Body of pancreas (tissue), 4 donors: ENCODE measurements at regions not wholly inside any gene's neighbourhood (a gene's known extent, or its start where the extent isn't known, plus 50 kb on each side); places are given as distances from the start of the nearest gene placed in this dataset.
"Not testable (repeated sequence)": the region's sequence is repeated elsewhere in the genome, so short reads cannot be mapped to it uniquely, and the experiment has no call there.

Experiments
- ATAC-seq: fragments of 150-250 bp; one replicate; pipeline ENCODE4 v1.9.1; 2016
- DNase-seq, 4 donors: peaks; one replicate each; pipeline ENCODE4 v3.0.0-alpha.2; 2019
- H3K27ac ChIP-seq, 4 donors: fragments of 200-600 bp; sonication (generic); 1 replicate in 3 of 4; 2 replicates in 1 of 4; pipeline versions ENCODE4 v1.5.1 to v1.6.1; 2016 to 2019; ENCODE audit warnings: mild to moderate bottlenecking in 1 of 4, mixed read lengths in 1 of 4, moderate library complexity in 1 of 4
- H3K27me3 ChIP-seq, 2 donors: fragments of 200-600 bp; sonication (generic); one replicate each; pipeline ENCODE4 v1.6.0; 2016; ENCODE audit warnings: mild to moderate bottlenecking in 1 of 2
- H3K36me3 ChIP-seq, 2 donors: fragments of 200-600 bp; sonication (generic); replicated peaks in 1 of 2; 2 replicates each; pipeline ENCODE4 v1.5.1; 2016; ENCODE audit warnings: low read depth in 2 of 2; ENCODE audit not compliant: insufficient read depth in 1 of 2
- H3K4me1 ChIP-seq: fragments of 200-600 bp; sonication (generic); one replicate; pipeline ENCODE4 v1.6.0; 2016
- H3K4me3 ChIP-seq, 2 donors: fragments of 200-600 bp; sonication (generic); 1 replicate in 1 of 2; 2 replicates in 1 of 2; pipeline ENCODE4 v1.5.1; 2016 to 2019
- H3K9me3 ChIP-seq, 3 donors: fragments of 200-600 bp; sonication (generic); 1 replicate in 2 of 3; 2 replicates in 1 of 3; pipeline ENCODE4 v1.5.1; 2016
- POLR2A ChIP-seq, 3 donors: fragments of 450-650 bp; IDR thresholded peaks; one replicate each; pipeline ENCODE4 v1.6.1; 2016; ENCODE audit warnings: antibody characterized with exemption in 3 of 3, mild to moderate bottlenecking in 2 of 3
- WGBS, 2 donors: methylation state at CpG; one replicate each; pipeline ENCODE4 v1.1.5; 2017; 5-methylcytosine and 5-hydroxymethylcytosine counted together
- intact Hi-C: fragments of 100-400 bp; cut with DNase I; formaldehyde crosslinking; loops from one replicate; pipeline ENCODE4 v1.15.1; 2023
- TF ChIP-seq, protein P1 (sequence below), 7 experiments: fragments of 450-650 bp in 4 of 7; fragments of 200-600 bp in 3 of 7; sonication (generic) in 3 of 7; IDR thresholded peaks; one replicate each; pipeline ENCODE4 v1.5.1; 2016 to 2019; ENCODE audit warnings: antibody characterized with exemption in 7 of 7

DNA sequence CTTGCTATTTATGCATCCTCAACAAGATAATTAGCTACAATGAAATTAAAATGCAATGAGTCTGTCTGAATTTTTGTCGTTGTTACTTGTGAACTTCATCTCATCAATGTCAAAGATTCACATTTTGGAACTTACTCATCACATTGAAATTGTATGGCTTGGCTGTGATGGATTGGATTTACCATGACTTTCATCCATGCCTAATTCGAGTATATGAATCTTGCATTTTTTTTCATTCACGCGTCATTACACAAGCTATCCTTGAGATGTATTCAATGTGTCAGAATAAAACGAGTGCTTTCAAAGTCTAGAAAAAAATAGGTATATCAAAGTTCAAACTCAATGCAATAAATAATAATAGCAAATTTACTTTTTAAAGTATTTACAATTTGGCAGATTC is 265.3 kb downstream of the MAP2K6 start:
- Histone ChIP-seq H3K4me3 (no peak overlapping the region), H3K4me1 (no peaks in the 10 kb centered on the region), H3K36me3 (no peaks in the 10 kb centered on the region), H3K9me3 (no peaks in the 10 kb centered on the region), H3K27me3 (no peaks in the 10 kb centered on the region), H3K27ac (no peak overlapping the region)
- DNase-seq (no peak), ATAC-seq (no peak)
- TF ChIP-seq, protein P1, sequence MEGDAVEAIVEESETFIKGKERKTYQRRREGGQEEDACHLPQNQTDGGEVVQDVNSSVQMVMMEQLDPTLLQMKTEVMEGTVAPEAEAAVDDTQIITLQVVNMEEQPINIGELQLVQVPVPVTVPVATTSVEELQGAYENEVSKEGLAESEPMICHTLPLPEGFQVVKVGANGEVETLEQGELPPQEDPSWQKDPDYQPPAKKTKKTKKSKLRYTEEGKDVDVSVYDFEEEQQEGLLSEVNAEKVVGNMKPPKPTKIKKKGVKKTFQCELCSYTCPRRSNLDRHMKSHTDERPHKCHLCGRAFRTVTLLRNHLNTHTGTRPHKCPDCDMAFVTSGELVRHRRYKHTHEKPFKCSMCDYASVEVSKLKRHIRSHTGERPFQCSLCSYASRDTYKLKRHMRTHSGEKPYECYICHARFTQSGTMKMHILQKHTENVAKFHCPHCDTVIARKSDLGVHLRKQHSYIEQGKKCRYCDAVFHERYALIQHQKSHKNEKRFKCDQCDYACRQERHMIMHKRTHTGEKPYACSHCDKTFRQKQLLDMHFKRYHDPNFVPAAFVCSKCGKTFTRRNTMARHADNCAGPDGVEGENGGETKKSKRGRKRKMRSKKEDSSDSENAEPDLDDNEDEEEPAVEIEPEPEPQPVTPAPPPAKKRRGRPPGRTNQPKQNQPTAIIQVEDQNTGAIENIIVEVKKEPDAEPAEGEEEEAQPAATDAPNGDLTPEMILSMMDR (IDR thresholded peaks at IDR 0.05): no peak
- TF ChIP-seq POLR2A (IDR thresholded peaks at IDR 0.05): no peak
- WGBS, 2 donors: 75% methylated on average over 5 of the region's 5 CpGs
- intact Hi-C loops: no loop called here

DNA sequence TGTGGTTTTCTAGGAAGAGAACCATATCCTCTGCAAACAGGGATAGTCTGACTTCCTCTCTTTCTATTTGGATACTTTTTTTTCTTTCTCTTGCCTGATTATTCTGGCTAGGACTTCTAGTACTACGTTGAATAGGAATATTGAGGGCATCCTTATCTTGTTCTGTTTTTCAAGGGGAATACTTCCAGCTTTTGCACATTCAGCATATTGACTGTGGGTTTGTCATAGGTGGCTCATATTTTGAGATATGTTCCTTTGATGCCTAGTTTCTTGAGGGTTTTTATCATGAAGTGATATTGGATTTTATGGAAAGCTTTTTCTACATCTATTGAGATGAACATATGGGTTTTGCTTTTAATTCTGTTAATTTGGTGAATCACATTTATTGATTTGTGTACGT is 269.8 kb downstream of the MAP2K6 start:
- 41 to 52% methylated on average over 2 of the region's 2 CpGs for WGBS, 2 donors
- Histone ChIP-seq H3K27me3 (no peaks in the 10 kb centered on the region), H3K9me3 (no peaks in the 10 kb centered on the region), H3K27ac (no peak overlapping the region), H3K4me3 (no peak overlapping the region), H3K36me3 (no peaks in the 10 kb centered on the region), H3K4me1 (no peaks in the 10 kb centered on the region)
- TF ChIP-seq, protein P1 (IDR thresholded peaks at IDR 0.05): no peak
- TF ChIP-seq POLR2A (IDR thresholded peaks at IDR 0.05): no peak
- intact Hi-C loops: no loop called here
- no peak for DNase-seq
- ATAC-seq: no peak

DNA sequence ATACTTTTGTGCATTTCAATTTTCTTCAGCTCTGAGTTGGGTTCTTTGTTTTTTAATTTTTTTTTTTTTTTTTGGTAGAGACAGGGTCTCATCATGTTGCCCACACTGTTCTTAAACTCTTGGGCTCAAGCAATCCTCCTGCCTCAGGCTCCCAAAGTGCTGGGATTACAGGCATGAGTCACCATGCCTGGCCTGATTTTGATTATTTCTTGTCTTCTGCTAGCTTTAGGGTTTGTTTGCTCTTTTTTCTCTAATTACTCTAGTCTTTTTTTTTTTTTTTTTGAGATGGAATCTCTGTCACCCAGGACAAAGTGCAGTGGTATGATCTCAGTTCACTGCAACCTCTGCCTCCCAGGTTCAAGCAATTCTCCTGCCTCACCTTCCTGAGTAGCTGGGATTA is 270.7 kb downstream of the MAP2K6 start:
- DNase-seq, H3K4me1 ChIP-seq, H3K27me3 ChIP-seq, H3K9me3 ChIP-seq, H3K27ac ChIP-seq, ATAC-seq, H3K4me3 ChIP-seq, intact Hi-C loops, H3K36me3 ChIP-seq: not testable (repeated sequence)

DNA sequence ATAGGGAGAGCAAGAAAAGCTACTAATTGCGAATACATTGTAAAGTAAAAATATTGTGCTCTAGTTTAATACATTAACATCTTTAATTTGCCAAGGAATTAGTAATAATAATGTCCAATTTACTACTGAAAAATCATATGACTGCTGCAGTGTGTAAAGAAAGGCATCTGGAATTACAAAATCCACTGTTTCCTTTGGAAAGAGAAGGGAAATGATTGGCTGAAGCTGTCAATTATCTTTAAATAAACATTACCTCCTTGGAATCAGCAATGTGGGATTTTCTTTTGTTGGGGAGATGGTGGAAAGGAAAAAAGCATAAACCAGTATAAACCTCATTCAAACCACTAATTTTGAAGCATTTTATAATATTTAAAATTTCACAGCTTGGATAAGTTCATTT is 276.0 kb downstream of the MAP2K6 start:
- H3K27ac ChIP-seq: no peak overlapping the region
- TF ChIP-seq POLR2A (IDR thresholded peaks at IDR 0.05): no peak
- TF ChIP-seq, protein P1 (IDR thresholded peaks at IDR 0.05): no peak
- H3K27me3 ChIP-seq: no peaks in the 10 kb centered on the region
- no peak for ATAC-seq
- H3K4me3 ChIP-seq: no peak overlapping the region
- WGBS, 2 donors: 87 to 94% methylated on average over 1 of the region's 1 CpG
- no peaks in the 10 kb centered on the region for H3K4me1 ChIP-seq
- no peaks in the 10 kb centered on the region for H3K9me3 ChIP-seq
- intact Hi-C loops: no loop called here
- DNase-seq: no peak
- no peaks in the 10 kb centered on the region for H3K36me3 ChIP-seq

DNA sequence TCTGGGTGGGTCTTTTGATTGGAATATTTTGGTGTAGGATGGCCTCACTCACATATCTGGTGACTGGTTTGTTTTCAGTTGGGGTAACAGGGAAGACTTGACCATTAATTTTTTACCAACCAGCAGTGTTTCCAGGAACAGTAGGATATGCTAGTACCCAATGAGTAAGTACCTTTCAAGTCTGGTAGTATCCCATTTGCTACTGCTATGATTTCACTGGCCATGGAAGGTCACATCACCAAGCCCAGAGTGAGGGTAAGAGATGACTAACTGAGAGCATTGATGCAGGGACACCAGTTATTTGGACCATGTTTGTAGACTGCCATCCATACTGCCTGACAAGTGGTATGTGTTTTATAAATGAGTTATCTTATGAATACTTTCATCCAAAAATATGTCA is 277.7 kb downstream of the MAP2K6 start:
- Histone ChIP-seq H3K27ac (no peak overlapping the region), H3K9me3 (no peaks in the 10 kb centered on the region), H3K27me3 (no peaks in the 10 kb centered on the region), H3K4me1 (no peaks in the 10 kb centered on the region), H3K4me3 (no peak overlapping the region), H3K36me3 (no peaks in the 10 kb centered on the region)
- intact Hi-C loops: no loop called here
- ATAC-seq: no peak
- TF ChIP-seq, protein P1 (IDR thresholded peaks at IDR 0.05): no peak
- TF ChIP-seq POLR2A (IDR thresholded peaks at IDR 0.05): no peak
- no peak for DNase-seq
